Liver (tissue), 3 donors: ENCODE measurements at regions not wholly inside any gene's neighbourhood (a gene's known extent, or its start where the extent isn't known, plus 50 kb on each side); places are given as distances from the start of the nearest gene placed in this dataset.

ENCODE experiments used
- CTCF ChIP-seq: fragments of 150-350 bp; IDR thresholded peaks from 2 replicates; pipeline ENCODE4 v1.5.1; 2017; ENCODE audit warnings: improper control_type of control experiment, low read depth, low read length; ENCODE audit not compliant: missing input control
- RAD21 ChIP-seq, 2 donors: IDR thresholded peaks; 2 replicates each; pipeline ENCODE4 v1.6.1; 2016; ENCODE audit warnings: antibody characterized with exemption in 2 of 2, mild to moderate bottlenecking in 2 of 2
- TAF1 ChIP-seq: conservative IDR thresholded peaks from 2 replicates; pipeline ENCODE4 v1.6.1; 2016; ENCODE audit warnings: antibody characterized with exemption, mild to moderate bottlenecking
- donor health status: healthy.
- donor health status: healthy.

GRCh38 chr16:85507342-85507741, 105.8 kb upstream of the GSE1 start:
- TF ChIP-seq RAD21 (IDR thresholded peaks at IDR 0.05), result no peak
- no peak for TF ChIP-seq TAF1
- TF ChIP-seq CTCF, result no peak
